ENCODE measurements at regions not wholly inside any gene's neighbourhood (a gene's known extent, or its start where the extent isn't known, plus 50 kb on each side); places are given as distances from the start of the nearest gene placed in this dataset.

GRCh38 chrX:115948018-115948923 is 222.3 kb upstream of the AGTR2 start:
- TF ChIP-seq CTCF (IDR thresholded peaks at IDR 0.05) (peak; percentile 51), ZFX (IDR thresholded peaks at IDR 0.05; ENCODE audit: borderline replicate concordance) (no peak)

Data from 22Rv1 (cell line).